DMS153 (cell line): ENCODE measurements at regions not wholly inside any gene's neighbourhood (a gene's known extent, or its start where the extent isn't known, plus 50 kb on each side); places are given as distances from the start of the nearest gene placed in this dataset.

Source experiments
- DNase-seq: peaks from one replicate; lab custom pipeline; 2025; lab: John Stamatoyannopoulos, UW

DNA sequence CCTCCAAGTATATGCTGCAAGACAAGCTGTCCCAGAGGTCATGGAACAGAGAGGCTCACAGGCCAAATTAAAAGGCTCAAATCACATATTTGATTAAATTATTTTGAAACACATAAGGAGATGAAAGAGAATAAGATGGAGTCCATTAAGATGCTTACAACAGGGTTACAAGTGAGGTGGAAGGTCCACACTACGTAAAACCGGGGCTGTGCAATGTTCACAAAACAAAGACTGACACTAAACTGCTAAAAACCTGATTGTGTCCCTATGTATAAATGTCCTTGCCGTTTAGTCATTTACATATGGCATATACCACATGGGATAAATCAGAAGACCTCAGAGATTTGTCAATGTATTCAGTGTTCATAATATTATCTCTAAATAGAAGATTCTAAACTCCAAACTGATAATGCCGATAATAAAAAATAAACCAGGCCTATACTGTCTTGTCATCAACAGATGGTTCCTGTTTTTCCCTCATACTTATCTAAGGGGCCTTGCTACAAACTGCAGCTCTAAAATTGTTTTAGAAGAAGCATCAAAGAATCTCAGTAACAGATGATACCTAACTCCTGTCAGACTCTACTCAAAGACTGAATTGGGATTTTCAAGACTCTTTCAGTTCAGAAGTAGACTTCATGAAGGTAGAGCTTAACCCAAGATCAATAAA is 51.8 kb upstream of the RIPOR2 start:
- DNase-seq: no peak

DNA sequence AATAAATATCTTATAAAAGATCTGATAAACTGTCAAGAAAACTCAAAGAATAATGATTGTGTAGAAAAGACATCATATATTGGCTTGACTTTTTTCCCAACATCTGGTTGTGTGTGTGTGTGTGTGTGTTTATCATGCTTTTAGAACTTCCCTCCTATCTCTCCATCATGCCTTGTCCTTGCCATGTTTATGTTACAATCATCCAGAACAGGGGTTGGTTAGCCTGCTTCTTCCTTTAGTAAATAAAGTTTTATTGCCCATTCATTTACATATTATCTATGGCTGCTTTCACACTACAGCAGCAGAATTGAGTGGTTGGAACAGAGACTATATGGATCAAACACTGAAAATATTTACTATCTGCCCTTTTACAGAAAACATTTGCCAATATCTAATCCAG is 52.8 kb upstream of the RIPOR2 start:
- DNase-seq: no peak

GRCh38 chr6:24990236-24990845 is 54.6 kb upstream of the RIPOR2 start:
- no peak for DNase-seq

- no peak for DNase-seq
These were observed 55.4 kb upstream of the RIPOR2 start for GRCh38 chr6:24990944-24991809.

DNA sequence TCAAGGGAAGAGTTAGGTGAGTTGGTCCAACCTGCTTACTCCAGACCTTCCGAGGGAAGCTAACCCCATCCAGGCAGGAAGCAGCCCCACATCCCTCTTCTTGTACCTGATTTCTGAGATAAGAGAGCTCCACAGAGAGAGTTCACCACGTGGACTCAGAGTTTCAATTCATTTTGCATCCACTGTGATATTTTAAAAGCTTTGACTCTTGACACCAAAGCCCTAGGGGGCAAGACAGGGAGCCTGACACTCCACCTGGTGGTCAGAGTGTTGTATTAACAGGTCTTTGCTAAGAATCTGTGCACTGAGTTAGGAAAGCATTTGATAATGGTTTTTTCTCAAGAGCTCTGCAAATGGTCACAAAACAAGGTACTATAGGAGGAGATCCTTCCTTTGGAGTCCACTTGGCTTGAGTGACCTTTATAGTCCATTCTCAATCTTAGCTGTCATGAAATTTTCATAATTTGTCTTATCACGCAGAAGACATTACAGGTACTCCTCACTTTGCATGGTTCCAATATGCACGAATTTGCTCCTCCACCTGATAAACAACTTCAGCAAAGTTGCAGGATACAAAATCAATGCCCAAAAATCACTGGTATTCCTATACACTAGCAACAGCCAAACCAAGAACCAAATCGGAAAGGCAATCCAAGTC is 56.2 kb upstream of the RIPOR2 start:
- DNase-seq: peak; percentile 26

DNA sequence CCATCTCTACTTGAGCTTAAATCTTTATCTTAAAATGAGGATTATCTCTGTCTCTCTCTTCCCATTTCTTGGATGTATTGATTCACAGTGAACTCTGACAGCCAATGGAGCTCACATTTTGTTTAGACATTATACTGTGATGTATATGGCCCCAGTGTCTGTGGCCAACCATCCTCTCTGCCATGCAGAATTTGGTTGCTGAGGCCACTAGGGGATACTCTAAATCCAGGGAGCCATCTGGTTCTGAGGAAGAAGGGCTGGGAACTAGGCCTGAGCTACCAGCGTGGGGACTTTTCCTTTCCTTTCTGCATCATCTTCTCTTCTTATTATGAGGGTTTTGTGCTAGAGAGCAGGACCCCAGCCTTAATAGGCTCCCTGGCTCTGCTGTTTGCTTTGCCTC is 59.1 kb upstream of the RIPOR2 start:
- DNase-seq: no peak

DNA sequence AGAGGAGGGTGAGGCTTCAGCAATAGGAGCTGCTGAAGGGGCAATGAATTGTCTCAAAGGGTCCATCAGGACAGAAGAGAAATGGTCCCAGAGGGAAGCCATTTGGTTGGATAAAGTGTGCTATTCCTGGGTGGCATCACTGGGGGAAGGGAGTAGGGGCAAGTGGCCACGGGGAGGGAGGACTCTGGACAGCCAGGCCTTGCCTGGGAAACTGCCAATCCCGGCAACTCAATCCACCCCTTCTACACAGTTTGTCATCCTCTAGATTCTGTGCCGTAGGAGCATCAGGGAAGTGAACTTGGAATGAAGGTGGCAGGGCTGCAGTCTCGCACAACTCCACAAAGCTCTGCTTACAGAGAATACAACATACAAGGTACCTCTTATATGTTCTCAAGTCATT is 59.5 kb upstream of the RIPOR2 start:
- no peak for DNase-seq

- DNase-seq: no peak
These were observed 60.6 kb upstream of the RIPOR2 start for GRCh38 chr6:24996269-24996836.

DNA sequence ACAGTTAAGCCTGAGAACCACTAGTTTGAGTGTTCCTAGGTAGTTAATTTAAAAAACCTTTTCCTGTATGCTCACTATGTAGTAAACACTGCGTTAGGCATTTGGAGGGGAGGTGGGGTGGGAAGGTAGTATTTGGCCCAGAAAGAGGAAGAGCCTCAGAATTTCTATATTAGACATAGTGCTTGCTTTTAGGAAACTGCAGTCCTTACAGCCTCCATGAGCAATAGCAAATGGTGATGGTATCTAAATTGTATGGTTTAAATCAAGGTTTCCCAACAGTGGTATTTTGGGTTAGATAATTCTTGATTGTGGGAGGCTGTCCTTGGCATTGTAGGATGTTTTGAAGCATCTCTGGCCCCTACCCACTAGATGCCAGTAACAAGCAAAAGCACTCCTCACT is 61.5 kb upstream of the RIPOR2 start:
- DNase-seq: no peak

DNA sequence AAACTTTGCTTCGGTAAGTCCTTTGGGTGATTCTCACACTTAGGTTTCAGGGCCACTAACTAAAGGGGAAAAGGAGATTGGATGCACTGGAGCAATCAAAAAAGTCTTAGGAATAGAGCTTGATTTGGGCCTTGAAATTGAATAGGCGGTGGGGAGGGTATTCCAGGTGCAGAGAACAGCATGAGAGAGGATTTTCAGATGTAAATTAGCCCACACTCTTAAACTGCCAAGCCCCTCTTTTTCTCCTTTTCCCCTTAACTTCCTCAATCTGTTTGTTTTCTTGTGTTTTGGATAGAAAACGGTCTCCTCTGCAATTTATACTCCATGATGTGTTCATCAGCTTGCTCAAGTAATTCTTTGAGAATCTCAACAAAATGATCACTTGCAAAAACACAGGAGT is 62.1 kb upstream of the RIPOR2 start:
- DNase-seq: no peak

DNA sequence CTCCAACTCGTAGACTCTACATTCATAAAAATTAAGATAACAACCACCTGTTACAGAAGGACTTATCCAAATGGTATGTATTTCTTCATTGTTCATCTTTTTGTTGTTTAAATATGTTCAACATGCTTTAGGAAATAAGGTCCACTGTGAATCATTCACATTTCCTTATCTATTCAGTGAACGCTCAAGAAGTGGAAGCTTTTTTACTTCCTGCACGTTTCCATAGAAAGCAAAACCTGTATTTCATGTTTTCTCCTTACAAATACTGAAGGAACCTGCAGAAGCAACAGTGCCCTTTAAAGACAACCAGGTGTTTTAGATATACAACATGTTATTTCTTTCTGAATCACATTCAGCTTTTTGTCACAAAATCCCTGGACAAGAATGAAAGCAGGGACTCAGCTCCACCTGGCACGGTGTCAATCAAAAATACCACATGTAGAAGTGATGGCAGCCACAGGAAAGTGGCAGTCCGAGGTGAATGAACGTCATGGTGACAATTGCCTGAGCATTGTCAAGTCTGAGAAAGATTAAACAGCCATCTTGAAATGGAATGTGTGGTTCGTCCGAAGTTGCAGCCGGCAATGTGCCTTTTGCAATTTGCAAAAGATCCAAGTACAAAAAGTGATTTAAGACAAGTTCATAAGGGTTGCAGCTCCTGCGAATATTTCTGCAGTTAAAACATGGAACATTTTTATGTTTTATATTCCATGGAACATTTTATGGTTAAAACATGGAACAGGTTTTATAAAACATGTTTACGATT is 66.7 kb upstream of the RIPOR2 start:
- DNase-seq: no peak

DNA sequence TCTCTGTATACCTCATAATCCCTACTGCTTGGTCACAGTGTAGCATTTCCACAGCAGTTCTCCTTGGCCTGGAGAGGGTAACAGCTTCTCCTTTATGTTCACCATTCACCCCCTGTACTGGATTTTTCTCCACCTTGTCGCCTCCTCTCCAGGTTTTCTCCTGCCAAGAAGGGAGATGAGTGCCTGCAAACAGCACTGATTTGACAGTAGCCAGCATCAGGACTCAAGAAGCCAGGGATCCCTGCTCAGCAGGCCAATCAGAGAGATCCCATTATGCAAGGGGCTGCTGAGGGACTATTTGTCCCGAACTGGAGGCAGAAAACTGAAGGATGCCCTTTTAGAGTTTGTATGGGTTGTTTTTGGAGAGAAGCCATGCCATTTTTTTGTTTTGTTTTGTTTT is 68.6 kb upstream of the RIPOR2 start:
- no peak for DNase-seq

- no peak for DNase-seq
These were observed 69.2 kb upstream of the RIPOR2 start for GRCh38 chr6:25005010-25005409.

- no peak for DNase-seq
These were observed 70.3 kb upstream of the RIPOR2 start for GRCh38 chr6:25006075-25006474.

DNA sequence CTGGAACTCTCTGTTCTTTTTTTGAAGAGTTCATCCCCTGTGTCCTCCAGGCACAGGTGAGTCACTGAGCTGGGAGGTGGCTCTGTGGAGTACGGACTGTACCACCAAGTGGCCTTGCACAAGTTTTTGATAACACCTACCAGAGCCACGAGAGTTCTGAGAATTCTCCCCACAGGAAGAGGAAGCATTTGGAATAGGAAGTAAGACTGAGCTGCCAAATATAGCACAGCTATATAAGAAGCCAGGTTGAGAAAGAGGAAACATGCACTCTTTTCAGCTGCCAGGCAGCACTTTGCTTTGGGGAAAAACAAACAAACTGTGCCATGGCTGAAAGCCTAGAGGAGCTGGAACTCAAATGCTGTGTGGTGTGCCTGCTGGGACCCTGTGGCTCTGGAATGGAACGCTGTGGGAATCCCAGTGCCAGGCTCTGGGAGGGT is 70.8 kb upstream of the RIPOR2 start:
- DNase-seq: peak; percentile 81

DNA sequence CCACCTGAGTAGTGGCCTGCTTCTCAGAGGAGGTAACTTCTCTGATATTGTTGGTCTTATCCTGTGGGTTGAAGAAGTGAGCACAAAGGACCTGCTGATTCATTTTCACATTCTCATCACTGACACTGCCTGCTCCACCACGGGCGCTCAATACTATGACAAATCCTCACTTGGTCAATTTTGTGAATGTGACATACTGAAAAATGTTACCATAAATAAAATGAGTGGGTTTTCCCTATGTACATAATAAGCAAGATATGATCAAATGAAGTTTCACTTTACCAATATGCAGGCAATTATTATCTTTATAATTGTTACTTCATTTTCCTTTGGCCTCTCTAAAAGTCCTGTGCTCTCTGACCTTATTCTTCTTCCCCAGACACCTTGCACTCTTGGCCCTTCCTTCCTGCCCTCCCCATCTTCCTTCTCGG is 71.5 kb upstream of the RIPOR2 start:
- DNase-seq: no peak

DNA sequence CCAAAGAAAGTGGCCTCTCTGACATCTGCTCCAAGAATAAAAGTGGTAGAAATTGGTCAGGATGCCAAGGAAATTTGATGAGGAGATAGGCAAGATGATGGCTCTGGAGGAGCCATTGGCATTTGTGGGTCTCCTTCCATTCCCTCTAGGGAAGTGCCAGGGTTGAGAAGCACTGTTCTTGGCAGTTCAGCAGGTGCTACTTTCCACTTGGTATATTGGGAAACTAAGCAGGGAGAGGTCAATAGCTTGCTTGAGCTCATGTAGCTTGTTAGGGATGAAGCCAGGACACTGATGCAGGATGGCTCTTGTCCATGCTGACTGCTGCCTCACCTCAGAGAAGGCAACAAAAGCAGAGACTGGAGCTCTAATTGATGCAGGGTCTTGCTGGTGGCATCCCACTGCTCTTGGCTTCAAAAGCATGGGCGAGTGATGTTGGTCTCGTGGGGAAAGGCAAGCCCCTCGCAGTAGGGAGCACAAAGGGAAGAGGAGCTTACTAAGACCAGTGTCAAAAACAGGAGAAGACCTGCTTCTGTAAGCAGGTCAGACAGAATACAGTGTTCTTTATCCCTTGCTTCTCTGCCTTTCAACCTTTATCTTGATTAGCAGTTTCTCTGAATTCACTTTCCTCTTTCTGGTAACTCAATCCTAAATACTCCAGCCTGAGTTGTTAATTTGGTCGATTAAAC is 73.1 kb upstream of the RIPOR2 start:
- no peak for DNase-seq

DNA sequence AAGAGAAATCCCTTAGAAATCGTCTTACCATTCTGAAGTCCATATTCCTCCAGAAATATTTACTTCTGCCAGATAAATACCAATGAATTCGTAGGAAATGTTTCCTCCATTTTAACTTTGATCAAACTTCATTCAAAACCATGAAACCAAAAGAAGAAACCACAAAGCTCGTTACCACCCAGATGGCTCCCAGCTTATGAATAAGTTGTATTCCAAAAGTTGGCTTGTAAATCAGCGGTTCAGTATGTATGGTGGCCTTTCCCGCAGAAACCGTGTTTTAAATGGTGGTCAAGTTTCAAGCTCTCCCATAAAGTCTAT is 73.6 kb upstream of the RIPOR2 start:
- DNase-seq: no peak

DNA sequence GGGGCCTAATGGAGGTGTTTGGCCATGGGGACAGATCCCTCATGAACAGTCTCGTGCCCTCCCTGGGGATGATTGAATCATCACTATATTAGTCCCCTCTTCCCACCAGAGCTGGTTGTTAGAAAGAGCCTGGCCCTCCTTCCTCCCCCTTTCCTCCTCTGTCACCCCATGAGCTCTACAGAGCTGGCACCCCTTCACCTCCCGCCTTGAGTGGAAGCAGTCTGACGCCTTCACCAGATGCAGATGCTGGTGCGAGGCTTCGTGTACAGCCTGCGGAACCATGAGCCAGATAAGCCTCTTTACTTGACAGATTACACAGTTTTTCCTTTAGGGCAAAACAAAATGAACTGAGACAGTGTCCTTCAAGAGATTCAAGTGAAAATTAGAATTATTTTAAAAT is 74.4 kb upstream of the RIPOR2 start:
- no peak for DNase-seq

- no peak for DNase-seq
These were observed 75.3 kb upstream of the RIPOR2 start for GRCh38 chr6:25010902-25011625.
